Activated T-helper 2 cell treated with anti-CD3 and anti-CD28 coated beads, Interferon-gamma antibody, Interleukin-2, Interleukin-4, amounts not matched to agents 10 μg/mL and 5 μg/mL and 100 μg/mL, durations not matched to agents 14 hours and 24 hours and 36 hours (primary cell): ENCODE measurements at regions not wholly inside any gene's neighbourhood (a gene's known extent, or its start where the extent isn't known, plus 50 kb on each side); places are given as distances from the start of the nearest gene placed in this dataset.

Source experiments
- DNase-seq: peaks from one replicate; pipeline ENCODE4 v3.0.0; 2021; ENCODE audit warnings: low spot score
- H3K27ac Mint-ChIP-seq: one replicate; pipeline ENCODE4 v1.8.0; 2021; ENCODE audit warnings: mixed read lengths
- H3K27me3 Mint-ChIP-seq: one replicate; pipeline ENCODE4 v1.8.0; 2021; ENCODE audit warnings: low read depth, mixed read lengths
- H3K36me3 Mint-ChIP-seq: one replicate; pipeline ENCODE4 v1.8.0; 2021; ENCODE audit warnings: low read depth, mixed read lengths
- H3K4me1 Mint-ChIP-seq: one replicate; pipeline ENCODE4 v1.8.0; 2021; ENCODE audit warnings: low read depth, mixed read lengths
- H3K4me3 Mint-ChIP-seq: one replicate; pipeline ENCODE4 v1.8.0; 2021; ENCODE audit warnings: low read depth, mild to moderate bottlenecking, moderate library complexity, mixed read lengths
- H3K9me3 Mint-ChIP-seq: one replicate; pipeline ENCODE4 v1.8.0; 2021; ENCODE audit warnings: mixed read lengths
- intact Hi-C: fragments of 100-400 bp; cut with micrococcal nuclease; formaldehyde crosslinking; loops from one replicate; pipeline ENCODE4 v1.15.1; 2023

DNA sequence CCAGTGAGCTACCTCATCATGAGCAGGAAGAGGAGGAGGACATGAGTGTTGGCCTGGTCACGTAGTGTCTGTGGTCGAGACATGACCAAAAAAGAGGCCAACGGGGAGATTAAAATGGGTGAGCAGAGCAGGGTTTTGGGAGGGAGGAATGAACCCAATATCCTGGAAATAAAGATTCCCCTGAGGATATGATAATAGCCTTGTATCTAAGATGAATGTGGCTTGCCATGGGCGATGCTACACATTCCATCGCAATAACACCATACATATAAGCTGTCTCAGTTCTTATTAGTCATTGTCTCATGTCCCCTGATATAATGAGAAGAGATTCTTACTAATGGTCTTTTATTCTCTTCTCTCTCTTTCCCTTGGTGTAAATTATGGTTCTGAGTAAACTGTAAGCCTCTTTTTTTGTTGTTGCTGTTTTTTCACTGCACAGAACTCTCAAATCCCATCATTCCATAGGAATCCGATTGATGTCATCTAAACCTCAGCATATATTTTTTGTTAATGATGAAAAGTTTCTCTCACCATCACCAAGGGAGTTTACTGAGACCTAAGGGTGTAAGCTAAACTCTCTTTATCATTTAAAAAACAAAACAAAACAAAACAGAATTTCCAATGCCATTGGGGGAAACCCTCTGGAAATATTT, 550.4 kb upstream of the AMELY start:
- H3K36me3 Mint-ChIP-seq, result no peaks in the 10 kb centered on the region
- peaks cover 12% of the 10 kb centered on the region for H3K9me3 Mint-ChIP-seq
- no peak overlapping the region for H3K27ac Mint-ChIP-seq
- DNase-seq, result no peak
- no peak overlapping the region for H3K4me3 Mint-ChIP-seq
- peaks cover 14% of the 10 kb centered on the region for H3K4me1 Mint-ChIP-seq
- intact Hi-C loops, result no loop called here
- H3K27me3 Mint-ChIP-seq, result peaks cover 2% of the 10 kb centered on the region

- H3K4me1 Mint-ChIP-seq, result peaks cover 4% of the 10 kb centered on the region
- peaks cover 12% of the 10 kb centered on the region for H3K9me3 Mint-ChIP-seq
- intact Hi-C loops, result no loop called here
- no peak for DNase-seq
- no peak overlapping the region for H3K27ac Mint-ChIP-seq
- H3K36me3 Mint-ChIP-seq, result no peaks in the 10 kb centered on the region
- H3K27me3 Mint-ChIP-seq, result peaks cover 2% of the 10 kb centered on the region
- H3K4me3 Mint-ChIP-seq, result no peak overlapping the region
Observed at GRCh38 chrY:7459802-7460201, 548.2 kb upstream of the AMELY start.

GRCh38 chrY:7458301-7459078, 546.9 kb upstream of the AMELY start:
- intact Hi-C loops, result no loop called here
- peaks cover 2% of the 10 kb centered on the region for H3K27me3 Mint-ChIP-seq

GRCh38 chrY:7457286-7458015, 545.9 kb upstream of the AMELY start:
- no peak for DNase-seq
- peaks cover 4% of the 10 kb centered on the region for H3K4me1 Mint-ChIP-seq
- H3K27ac Mint-ChIP-seq, result no peak overlapping the region
- H3K36me3 Mint-ChIP-seq, result no peaks in the 10 kb centered on the region
- intact Hi-C loops, result no loop called here
- H3K4me3 Mint-ChIP-seq, result no peak overlapping the region
- peaks cover 12% of the 10 kb centered on the region for H3K9me3 Mint-ChIP-seq
- peaks cover 7% of the 10 kb centered on the region for H3K27me3 Mint-ChIP-seq

More at GRCh38 chrY:7458301-7459078, 546.9 kb upstream of the AMELY start:
- DNase-seq, result no peak
- Mint-ChIP-seq H3K9me3 (peaks cover 12% of the 10 kb centered on the region), H3K4me1 (peaks cover 4% of the 10 kb centered on the region), H3K27ac (no peak overlapping the region), H3K36me3 (no peaks in the 10 kb centered on the region), H3K4me3 (no peak overlapping the region)

GRCh38 chrY:7455626-7456025, 544.1 kb upstream of the AMELY start:
- H3K36me3 Mint-ChIP-seq, result no peaks in the 10 kb centered on the region
- H3K27ac Mint-ChIP-seq, result no peak overlapping the region
- H3K4me3 Mint-ChIP-seq, result no peak overlapping the region
- H3K27me3 Mint-ChIP-seq, result peaks cover 7% of the 10 kb centered on the region
- H3K9me3 Mint-ChIP-seq, result peaks cover 6% of the 10 kb centered on the region
- no peaks in the 10 kb centered on the region for H3K4me1 Mint-ChIP-seq
- intact Hi-C loops, result no loop called here
- DNase-seq, result no peak

DNA sequence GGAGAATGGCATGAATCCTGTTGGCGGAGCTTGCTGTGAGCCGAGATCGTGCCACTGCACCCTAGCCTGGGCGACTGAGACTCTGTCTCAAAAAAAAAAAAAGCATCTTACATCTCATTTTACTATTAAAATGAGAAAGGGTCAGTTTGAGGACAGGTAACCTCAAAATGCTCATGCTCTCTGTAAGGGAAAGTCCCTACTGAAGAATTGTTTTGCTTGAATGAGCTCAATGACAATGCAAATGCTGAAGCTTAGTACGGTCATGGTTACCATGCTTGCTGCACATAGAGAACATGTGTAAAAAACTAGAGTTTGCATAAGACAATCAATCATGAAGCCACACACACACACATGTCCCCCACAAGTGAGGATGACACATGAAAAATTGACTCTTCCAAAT, 541.8 kb upstream of the AMELY start:
- DNase-seq, result no peak
- peaks cover 5% of the 10 kb centered on the region for H3K27me3 Mint-ChIP-seq
- no peaks in the 10 kb centered on the region for H3K9me3 Mint-ChIP-seq
- intact Hi-C loops, result no loop called here
- H3K4me1 Mint-ChIP-seq, result no peaks in the 10 kb centered on the region
- no peak overlapping the region for H3K4me3 Mint-ChIP-seq
- H3K36me3 Mint-ChIP-seq, result no peaks in the 10 kb centered on the region
- H3K27ac Mint-ChIP-seq, result no peak overlapping the region

GRCh38 chrY:7452246-7452645, 540.7 kb upstream of the AMELY start:
- H3K36me3 Mint-ChIP-seq, result no peaks in the 10 kb centered on the region
- no peak overlapping the region for H3K4me3 Mint-ChIP-seq
- no peaks in the 10 kb centered on the region for H3K4me1 Mint-ChIP-seq
- H3K27ac Mint-ChIP-seq, result no peak overlapping the region
- intact Hi-C loops, result no loop called here
- no peaks in the 10 kb centered on the region for H3K9me3 Mint-ChIP-seq
- DNase-seq, result no peak
- peaks cover 5% of the 10 kb centered on the region for H3K27me3 Mint-ChIP-seq

GRCh38 chrY:7449860-7450259, 538.3 kb upstream of the AMELY start:
- DNase-seq, result no peak
- Mint-ChIP-seq H3K27ac (no peak overlapping the region), H3K27me3 (peaks cover 5% of the 10 kb centered on the region), H3K9me3 (no peaks in the 10 kb centered on the region), H3K4me3 (no peak overlapping the region), H3K36me3 (no peaks in the 10 kb centered on the region), H3K4me1 (no peaks in the 10 kb centered on the region)
- intact Hi-C loops, result no loop called here

DNA sequence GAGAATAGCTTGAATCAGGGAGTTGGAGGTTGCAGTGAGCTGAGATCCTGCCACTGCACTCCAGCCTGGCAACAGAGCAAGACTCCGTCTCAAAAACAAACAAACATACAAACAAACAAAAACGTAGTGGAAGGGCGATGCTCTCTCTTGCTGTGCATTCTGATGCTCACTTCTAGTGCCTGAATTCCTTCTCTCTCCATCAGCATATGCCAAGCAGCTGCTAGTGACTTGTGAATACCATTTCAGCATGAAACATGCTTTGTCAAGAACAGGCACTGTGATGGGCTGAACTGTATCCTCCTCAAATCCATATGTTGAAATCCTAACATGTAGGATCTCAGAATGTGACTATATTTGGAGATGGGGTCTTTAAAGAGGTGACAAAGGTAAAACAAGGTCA, 537.1 kb upstream of the AMELY start:
- no peak for DNase-seq
- no peak overlapping the region for H3K27ac Mint-ChIP-seq
- intact Hi-C loops, result no loop called here
- peaks cover 5% of the 10 kb centered on the region for H3K27me3 Mint-ChIP-seq
- H3K4me1 Mint-ChIP-seq, result no peaks in the 10 kb centered on the region
- H3K4me3 Mint-ChIP-seq, result no peak overlapping the region
- no peaks in the 10 kb centered on the region for H3K36me3 Mint-ChIP-seq
- no peaks in the 10 kb centered on the region for H3K9me3 Mint-ChIP-seq

DNA sequence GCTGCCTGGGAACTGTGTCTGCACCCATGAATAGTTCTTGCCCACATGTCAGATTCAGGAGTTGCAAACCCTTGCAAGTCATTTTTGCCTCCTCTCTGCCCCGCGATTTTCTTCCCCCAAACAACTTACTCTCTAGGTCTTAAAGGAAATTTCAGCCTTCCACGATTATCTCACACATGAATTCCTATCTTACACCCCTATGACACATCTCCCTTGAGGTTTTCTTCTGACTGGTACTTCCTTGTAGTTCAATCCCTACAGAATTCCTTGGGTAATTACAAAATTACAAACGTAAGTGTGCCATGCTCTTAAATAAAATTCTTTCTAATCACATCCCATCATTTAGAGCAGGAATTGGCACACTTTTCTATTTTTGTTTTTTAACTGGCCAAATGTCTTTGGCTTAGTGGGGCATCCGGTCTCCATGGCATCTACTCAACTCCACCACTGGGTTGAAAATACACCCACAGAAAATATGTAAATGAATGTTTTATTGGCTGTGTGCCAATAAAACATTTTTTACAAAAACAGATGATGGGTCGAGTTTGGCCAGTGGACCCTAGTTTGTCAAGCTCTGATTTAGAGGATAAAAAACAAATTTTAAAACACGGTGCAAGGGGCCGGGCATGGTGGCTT, 536.4 kb upstream of the AMELY start:
- Mint-ChIP-seq H3K4me3 (no peak overlapping the region), H3K36me3 (no peaks in the 10 kb centered on the region), H3K9me3 (no peaks in the 10 kb centered on the region), H3K4me1 (no peaks in the 10 kb centered on the region), H3K27ac (no peak overlapping the region), H3K27me3 (peaks cover 5% of the 10 kb centered on the region)
- DNase-seq, result no peak
- intact Hi-C loops, result no loop called here

DNA sequence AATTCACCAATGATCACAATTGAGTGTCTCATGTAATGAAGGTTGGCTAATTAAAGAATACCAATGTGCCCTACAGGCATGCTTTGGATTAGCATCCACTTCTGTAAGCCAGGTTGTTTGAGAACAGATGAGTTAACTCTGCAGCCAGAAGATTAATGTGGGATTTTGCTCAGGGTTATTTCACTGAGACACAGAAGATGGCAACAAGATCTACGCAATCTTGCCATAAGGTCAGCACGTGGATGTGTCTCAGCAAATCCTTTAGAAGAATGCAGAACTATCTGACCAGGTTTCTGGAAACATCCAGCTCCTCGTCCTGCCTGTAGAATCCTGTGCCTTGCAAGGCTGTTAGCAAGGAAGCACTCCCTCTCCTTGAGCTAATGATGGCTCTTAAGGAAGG, 532.6 kb upstream of the AMELY start:
- intact Hi-C loops, result no loop called here
- Mint-ChIP-seq H3K27me3 (no peaks in the 10 kb centered on the region), H3K36me3 (no peaks in the 10 kb centered on the region), H3K27ac (no peak overlapping the region), H3K4me3 (no peak overlapping the region), H3K4me1 (no peaks in the 10 kb centered on the region), H3K9me3 (no peaks in the 10 kb centered on the region)
- no peak for DNase-seq

GRCh38 chrY:7440796-7441530, 529.4 kb upstream of the AMELY start:
- H3K4me3 Mint-ChIP-seq, result no peak overlapping the region
- DNase-seq, result no peak
- intact Hi-C loops, result no loop called here
- no peak overlapping the region for H3K27ac Mint-ChIP-seq
- no peaks in the 10 kb centered on the region for H3K36me3 Mint-ChIP-seq
- H3K27me3 Mint-ChIP-seq, result no peaks in the 10 kb centered on the region
- H3K9me3 Mint-ChIP-seq, result no peaks in the 10 kb centered on the region
- no peaks in the 10 kb centered on the region for H3K4me1 Mint-ChIP-seq
